Stimulated activated CD4-positive, alpha-beta T cell treated with anti-CD3 and anti-CD28 coated beads, Interleukin-4, amount 100 ng/mL, for 1 hour (primary cell): ENCODE measurements at regions not wholly inside any gene's neighbourhood (a gene's known extent, or its start where the extent isn't known, plus 50 kb on each side); places are given as distances from the start of the nearest gene placed in this dataset.

Source experiments
- DNase-seq: peaks from one replicate; pipeline ENCODE4 v3.0.0-alpha.2; 2020

DNA sequence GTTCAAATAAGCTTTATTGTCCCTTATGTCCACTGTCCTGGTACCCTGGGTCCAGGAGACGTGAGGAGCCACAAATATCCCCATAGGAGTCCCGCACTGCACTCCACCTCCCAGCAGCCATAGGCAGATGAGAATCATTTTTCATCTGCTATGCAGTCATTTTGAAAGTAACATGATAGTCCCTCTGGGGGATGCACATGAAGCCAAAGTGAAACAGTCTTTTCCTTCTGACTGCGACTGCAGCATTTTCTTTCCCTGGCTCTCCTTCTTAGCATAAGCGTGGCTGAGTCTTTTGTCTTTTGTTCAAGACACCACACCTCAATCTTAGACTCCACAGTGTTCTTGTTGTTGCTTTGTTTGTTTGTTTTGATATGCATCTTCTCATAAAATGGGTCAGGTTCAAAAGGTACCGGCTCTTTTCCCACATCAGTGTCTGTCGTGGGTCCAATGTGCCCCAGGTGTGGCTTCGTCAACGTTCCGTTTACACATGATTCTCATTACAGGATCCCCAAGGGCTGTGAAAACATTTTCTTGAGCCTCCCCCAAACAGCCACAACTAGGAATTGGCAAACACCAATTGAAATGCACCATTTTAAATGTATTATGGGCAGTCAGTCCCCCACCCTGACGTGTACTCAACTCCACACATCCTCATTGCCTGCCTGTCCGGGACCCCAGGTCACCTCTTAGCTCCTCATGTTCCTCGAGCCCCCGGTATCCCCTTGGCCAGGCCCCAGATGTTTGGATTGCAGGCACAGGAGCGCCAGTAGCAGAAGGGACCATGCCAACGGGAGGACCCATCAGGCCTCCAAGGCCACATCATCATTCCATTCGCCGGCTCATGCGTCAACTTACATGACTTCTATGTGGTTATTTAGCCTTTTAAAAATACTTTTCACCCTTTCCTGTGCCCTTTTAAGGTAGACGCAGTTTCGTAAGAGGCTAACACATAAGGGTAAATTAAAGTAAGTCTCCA lies 237.8 kb upstream of the DAPK1 start:
- no peak for DNase-seq

DNA sequence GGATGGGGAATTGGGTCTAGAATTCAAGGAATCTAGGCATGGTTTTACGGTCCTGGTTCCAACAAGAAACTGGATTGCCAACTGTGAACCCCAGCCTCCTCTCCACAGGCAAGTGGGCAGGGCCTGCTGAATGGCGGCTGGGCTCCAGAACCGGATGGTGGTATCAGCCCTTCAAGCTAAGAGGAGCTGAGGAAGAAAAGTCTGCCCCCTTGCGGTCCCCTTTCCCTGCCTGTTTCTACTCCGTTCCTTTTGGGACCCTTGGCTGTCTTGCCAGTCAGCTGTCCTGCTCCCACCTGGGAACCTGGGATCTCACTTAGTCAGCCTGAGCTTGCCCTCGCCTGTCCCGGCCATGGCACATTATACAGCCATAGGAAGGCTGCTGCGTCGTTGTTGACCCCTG lies 234.4 kb upstream of the DAPK1 start:
- DNase-seq, result no peak

- no peak for DNase-seq
These were observed 231.0 kb upstream of the DAPK1 start for GRCh38 chr9:87266697-87267096.

DNA sequence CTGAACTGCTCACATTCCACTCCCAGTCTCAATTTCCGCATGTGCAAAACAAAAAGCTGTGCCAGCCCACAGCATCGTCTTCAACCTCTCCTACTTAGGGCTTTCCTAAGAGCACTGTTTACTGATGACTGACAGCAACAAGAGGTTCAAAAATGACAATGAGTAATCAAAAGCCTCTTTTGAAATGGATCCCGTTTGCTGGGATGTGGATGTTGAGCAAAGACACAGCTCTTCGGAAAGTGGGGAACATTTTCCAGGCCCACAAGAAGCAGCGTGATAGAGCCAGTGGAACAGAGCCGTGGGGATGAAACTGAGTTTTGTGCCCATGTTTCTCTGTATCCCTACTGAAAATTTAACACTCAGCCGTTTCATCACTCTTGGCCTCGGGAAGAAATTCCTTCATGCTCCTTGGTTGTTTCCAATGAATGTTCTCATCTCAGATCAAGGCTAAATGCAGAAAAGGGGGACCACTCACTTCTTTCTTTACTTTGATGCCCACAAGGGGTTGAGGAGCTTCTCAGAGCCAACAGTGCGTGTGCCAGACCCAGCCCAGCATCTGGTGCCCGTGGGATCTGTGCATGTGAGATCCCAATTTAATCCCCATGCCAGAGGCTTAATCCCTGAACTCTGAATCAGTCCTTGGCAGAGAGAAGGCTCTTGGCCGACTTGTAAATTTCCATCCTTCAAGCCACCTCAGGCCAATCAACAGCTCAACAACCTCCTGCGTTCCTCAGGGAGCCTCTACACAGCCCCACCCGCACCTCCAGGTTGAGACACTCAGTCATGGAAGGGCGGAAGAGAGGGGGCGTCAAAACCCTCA lies 230.2 kb upstream of the DAPK1 start:
- DNase-seq, result no peak

DNA sequence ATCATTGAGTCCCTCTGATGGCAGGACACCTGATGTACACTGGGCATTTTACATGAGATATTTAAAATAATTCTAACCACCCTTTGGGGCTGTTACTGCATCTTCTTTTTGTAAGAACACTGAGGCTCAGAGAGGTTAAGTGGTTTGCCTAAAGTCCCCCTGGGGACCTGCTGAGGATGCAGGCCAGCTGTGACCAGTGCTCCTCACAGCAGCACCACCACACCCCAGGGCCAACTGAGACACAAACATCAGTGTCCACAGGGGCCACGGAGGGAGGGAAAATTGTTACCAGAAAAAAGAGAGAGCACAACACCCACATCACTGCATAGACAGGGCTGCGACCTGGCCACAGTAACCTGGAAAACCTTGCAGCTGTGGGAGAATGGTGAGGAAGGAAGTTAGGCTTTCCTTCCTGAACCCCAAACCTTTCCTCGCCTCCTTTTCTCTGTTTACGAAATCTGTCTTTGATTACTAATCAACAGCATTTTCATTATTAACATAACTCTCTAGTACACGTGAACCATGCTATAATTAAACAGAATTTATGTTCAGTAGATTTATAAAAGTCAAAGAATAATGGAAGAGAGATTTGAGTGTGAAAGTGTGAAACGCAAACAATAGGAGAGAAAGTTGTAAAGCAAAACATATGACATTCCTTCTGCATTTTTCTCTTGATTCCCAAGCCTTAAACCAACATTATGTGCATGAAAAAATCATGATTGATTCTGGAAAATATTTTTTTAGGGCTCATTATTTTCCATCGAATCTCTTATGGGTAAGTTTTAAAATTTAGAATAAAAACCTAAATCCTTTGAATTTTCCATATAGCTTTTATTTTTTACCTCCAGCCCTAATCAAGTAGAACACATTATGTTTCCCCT lies 228.1 kb upstream of the DAPK1 start:
- no peak for DNase-seq

GRCh38 chr9:87270221-87270847 lies 227.3 kb upstream of the DAPK1 start:
- DNase-seq, result no peak

- no peak for DNase-seq
These were observed 226.8 kb upstream of the DAPK1 start for GRCh38 chr9:87270848-87271234.

DNA sequence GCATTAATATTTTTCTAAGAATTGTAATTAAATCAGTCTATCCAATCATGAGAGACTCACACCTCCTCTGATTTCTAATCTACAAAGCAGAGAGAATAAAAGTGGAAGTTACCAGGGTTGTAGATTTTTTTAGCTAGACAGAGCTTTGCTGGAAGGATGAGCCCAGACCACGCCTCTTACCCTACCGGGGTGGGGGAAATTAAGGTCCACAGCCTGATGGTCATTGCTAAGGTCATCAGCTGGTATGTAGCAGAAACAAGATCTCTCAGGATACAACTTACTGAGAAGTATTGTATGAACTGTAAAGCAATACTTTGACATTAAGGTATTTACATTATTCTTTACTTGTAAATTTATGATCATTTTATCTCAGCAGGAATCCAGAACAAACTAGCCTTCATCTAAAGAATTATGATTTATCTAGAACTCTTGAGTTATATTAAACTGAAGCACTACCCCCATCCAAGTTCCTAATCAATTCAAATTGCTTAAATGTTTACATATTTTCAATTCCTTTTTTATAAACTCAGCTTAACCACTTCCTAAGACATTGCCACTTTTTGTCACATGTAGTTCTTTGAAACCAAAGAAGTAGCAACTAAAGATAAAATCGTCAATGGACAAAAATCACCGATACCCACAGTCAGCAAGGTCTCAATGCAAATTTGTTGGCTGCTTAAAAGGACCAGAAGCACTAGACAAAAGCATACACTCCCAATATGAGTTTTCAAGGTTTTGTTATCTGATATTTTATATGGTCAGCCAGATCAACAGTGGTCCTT lies 225.8 kb upstream of the DAPK1 start:
- no peak for DNase-seq

DNA sequence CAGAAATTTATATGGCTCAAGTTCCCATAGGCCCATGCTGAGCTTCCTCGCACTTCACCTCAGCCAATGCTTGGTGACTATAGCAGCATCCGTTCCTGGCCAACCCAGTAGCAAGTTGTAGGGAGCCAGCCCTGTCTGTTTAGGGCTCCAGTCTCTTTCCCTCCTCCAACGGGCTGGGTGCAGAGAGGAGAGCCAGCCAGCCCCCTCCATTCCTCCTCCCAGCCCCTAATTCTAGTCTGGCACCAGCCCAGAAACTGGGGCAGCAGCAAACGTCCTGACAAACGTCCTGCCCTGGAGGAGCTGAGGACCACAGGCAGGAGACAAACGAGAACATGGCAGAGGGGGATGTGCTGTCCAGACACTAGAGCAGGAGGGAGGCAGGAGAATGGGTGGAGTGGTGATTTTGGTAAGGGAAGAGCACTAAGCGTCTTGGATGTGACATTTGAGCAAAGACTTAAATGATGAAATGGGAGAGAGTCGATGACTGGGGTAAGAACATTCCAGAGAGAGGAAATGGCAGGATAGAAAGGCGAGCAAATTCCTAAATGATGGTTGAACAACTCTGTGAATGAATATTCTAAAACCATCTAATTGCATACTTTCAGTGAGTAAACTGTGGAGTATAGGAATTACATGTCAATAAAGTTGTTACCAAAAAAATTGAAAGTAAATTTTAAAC lies 222.5 kb upstream of the DAPK1 start:
- no peak for DNase-seq

GRCh38 chr9:87276327-87276841 lies 221.3 kb upstream of the DAPK1 start:
- no peak for DNase-seq

GRCh38 chr9:87276851-87277261 lies 220.8 kb upstream of the DAPK1 start:
- DNase-seq, result no peak

GRCh38 chr9:87277346-87277745 lies 220.3 kb upstream of the DAPK1 start:
- DNase-seq, result no peak

DNA sequence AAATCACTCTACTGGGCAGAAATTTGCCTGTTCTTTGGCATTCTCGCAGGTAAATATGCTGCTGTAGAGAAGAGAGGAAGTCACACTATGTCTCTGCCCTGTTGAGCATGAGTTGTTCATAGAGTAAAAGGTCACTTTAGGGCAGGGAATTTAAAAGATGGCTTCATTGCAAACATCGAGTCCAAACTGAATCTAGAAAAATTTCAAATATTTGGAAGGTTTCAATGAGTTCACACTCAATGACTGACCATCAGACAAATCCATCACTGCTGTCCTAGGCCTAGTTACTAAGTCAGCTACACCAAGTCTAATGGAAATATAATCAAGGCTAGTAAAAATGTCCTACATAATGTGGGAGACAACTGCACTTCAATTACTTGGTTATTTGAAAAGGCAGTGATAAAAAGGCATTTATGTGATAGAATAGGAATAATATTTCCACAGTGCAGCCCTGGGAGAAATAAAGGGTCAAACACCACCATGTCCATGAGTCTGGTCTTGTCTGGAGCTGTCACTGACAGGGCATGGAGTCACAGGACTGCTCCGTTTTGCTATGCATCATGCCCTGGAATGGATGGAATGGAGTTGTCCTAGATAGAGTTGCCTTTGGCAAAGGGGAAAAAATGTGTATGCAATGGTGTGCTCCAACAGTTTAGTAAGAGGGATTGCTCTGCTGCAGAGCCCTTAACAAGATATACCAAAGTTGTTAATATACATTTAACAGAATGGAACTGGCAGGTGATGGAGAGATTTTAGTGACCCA lies 218.5 kb upstream of the DAPK1 start:
- no peak for DNase-seq

- no peak for DNase-seq
These were observed 217.2 kb upstream of the DAPK1 start for GRCh38 chr9:87280421-87280820.

GRCh38 chr9:87282538-87282937 lies 215.1 kb upstream of the DAPK1 start:
- DNase-seq, result no peak

- no peak for DNase-seq
These were observed 214.1 kb upstream of the DAPK1 start for GRCh38 chr9:87283585-87283984.

GRCh38 chr9:87285183-87285850 lies 212.3 kb upstream of the DAPK1 start:
- DNase-seq, result no peak

DNA sequence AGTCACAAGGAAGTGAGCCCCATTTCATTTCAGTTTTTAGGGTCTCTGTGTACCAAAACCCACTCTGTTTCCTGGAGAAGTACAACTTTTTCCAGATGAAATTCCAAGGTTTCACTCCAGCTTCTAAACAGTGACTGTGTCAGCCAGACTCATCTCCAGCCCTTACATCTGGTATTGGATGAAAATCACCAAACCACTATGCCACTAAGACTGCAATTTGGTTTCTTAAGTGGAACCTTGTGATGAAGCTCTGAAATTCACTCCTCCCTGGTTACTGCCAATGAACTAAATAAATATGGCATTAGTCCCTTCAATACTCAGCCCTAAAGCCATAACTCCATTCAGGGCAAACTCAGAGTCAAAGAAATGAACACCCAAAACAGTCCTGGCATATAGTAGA lies 211.2 kb upstream of the DAPK1 start:
- no peak for DNase-seq
